WTC11 (cell line): ENCODE measurements at regions not wholly inside any gene's neighbourhood (a gene's known extent, or its start where the extent isn't known, plus 50 kb on each side); places are given as distances from the start of the nearest gene placed in this dataset.

Source experiments
- ATAC-seq: fragments of 200-7000 bp; cut with Tn5 transposase; 2 replicates; pipeline ENCODE4 v1.10.0; 2021; ENCODE audit warnings: mild to moderate bottlenecking, moderate library complexity
- CTCF ChIA-PET: fragments of 300-600 bp; sonication (Branson Sonifier 250); formaldehyde crosslinking; loops from one replicate; lab custom pipeline; 2021; ENCODE audit warnings: antibody characterized with exemption; lab: Charles Lee
- POLR2A ChIA-PET: fragments of 350-600 bp; sonication (Branson Sonifier 250); formaldehyde crosslinking; loops from one replicate; lab custom pipeline; 2021; ENCODE audit warnings: antibody characterized with exemption; lab: Charles Lee
- DNase-seq: peaks from one replicate; pipeline ENCODE4 v3.0.0; 2021; ENCODE audit warnings: low spot score
- H3K27ac Mint-ChIP-seq: 2 replicates; pipeline ENCODE4 v1.8.0; 2021; ENCODE audit warnings: mixed read lengths
- H3K27me3 Mint-ChIP-seq: 2 replicates; pipeline ENCODE4 v1.8.0; 2021; ENCODE audit warnings: low read depth, mild to moderate bottlenecking, moderate library complexity, mixed read lengths
- H3K36me3 Mint-ChIP-seq: 2 replicates; pipeline ENCODE4 v1.8.0; 2021; ENCODE audit warnings: mixed read lengths
- H3K4me1 Mint-ChIP-seq: 2 replicates; pipeline ENCODE4 v1.8.0; 2022; ENCODE audit warnings: mixed read lengths
- H3K4me3 Mint-ChIP-seq: 2 replicates; pipeline ENCODE4 v1.8.0; 2021; ENCODE audit warnings: mild to moderate bottlenecking, moderate library complexity, mixed read lengths
- H3K9me3 Mint-ChIP-seq: 2 replicates; pipeline ENCODE4 v1.8.0; 2021; ENCODE audit warnings: mixed read lengths
- AR ChIP-seq: fragments of 250-450 bp; sonication (Bioruptor Pico); IDR thresholded peaks from 2 replicates; pipeline ENCODE4 v1.9.0; 2021; ENCODE audit warnings: mild to moderate bottlenecking
- ATF3 ChIP-seq: sonication (generic); formaldehyde crosslinking; conservative IDR thresholded peaks from 2 replicates; pipeline ENCODE4 v1.8.1; 2022; ENCODE audit warnings: mild to moderate bottlenecking, missing genetic modification reagents
- ATF6 ChIP-seq: sonication (generic); formaldehyde crosslinking; IDR thresholded peaks from 2 replicates; pipeline ENCODE4 v1.8.1; 2023; ENCODE audit warnings: mild to moderate bottlenecking, missing genetic modification reagents
- CREB1 ChIP-seq: sonication (generic); formaldehyde crosslinking; IDR thresholded peaks from 2 replicates; pipeline ENCODE4 v1.8.0; 2023; ENCODE audit warnings: mild to moderate bottlenecking, missing genetic modification reagents
- CTCF ChIP-seq: fragments of 200-600 bp; IDR thresholded peaks from 2 replicates; pipeline ENCODE4 v1.8.0; 2022; ENCODE audit warnings: antibody characterized with exemption
- E2F4 ChIP-seq: sonication (generic); formaldehyde crosslinking; IDR thresholded peaks from 2 replicates; pipeline ENCODE4 v1.8.1; 2022; ENCODE audit warnings: low read depth, mild to moderate bottlenecking, moderate library complexity, missing genetic modification reagents, borderline replicate concordance
- ERG ChIP-seq: fragments of 250-450 bp; sonication (Bioruptor Pico); IDR thresholded peaks from 2 replicates; pipeline ENCODE4 v1.8.0; 2021; ENCODE audit warnings: mild to moderate bottlenecking
- ESRRA ChIP-seq: sonication (generic); formaldehyde crosslinking; IDR thresholded peaks from 2 replicates; pipeline ENCODE4 v1.8.1; 2022; ENCODE audit warnings: mild to moderate bottlenecking, missing genetic modification reagents, borderline replicate concordance
- ETV6 ChIP-seq: sonication (generic); formaldehyde crosslinking; IDR thresholded peaks from 2 replicates; pipeline ENCODE4 v1.8.1; 2022; ENCODE audit warnings: mild to moderate bottlenecking, missing genetic modification reagents
- GRHL2 ChIP-seq: fragments of 250-450 bp; sonication (Bioruptor Pico); IDR thresholded peaks from 2 replicates; pipeline ENCODE4 v1.8.0; 2022; ENCODE audit warnings: mild to moderate bottlenecking, moderate library complexity; ENCODE audit not compliant: insufficient replicate concordance, severe bottlenecking
- GTF2I ChIP-seq: fragments of 250-450 bp; sonication (Bioruptor Pico); conservative IDR thresholded peaks from 2 replicates; pipeline ENCODE4 v1.4.0; 2021; ENCODE audit warnings: mild to moderate bottlenecking
- HMGA2 ChIP-seq: fragments of 250-450 bp; sonication (Bioruptor Pico); IDR thresholded peaks from 2 replicates; pipeline ENCODE4 v1.4.0; 2021; ENCODE audit warnings: mild to moderate bottlenecking, moderate library complexity
- JAZF1 ChIP-seq: fragments of 250-450 bp; sonication (Bioruptor Pico); IDR thresholded peaks from 2 replicates; pipeline ENCODE4 v1.9.0; 2021; ENCODE audit warnings: moderate library complexity, mild to moderate bottlenecking, inconsistent platforms
- KAT7 ChIP-seq: sonication (generic); formaldehyde crosslinking; IDR thresholded peaks from 2 replicates; pipeline ENCODE4 v1.8.1; 2023; ENCODE audit warnings: missing genetic modification reagents, mild to moderate bottlenecking, borderline replicate concordance
- MXD4 ChIP-seq: fragments of 250-450 bp; sonication (Bioruptor Pico); IDR thresholded peaks from 2 replicates; pipeline ENCODE4 v1.8.0; 2021; ENCODE audit warnings: mild to moderate bottlenecking, moderate library complexity, borderline replicate concordance
- PRRX2 ChIP-seq: fragments of 250-450 bp; sonication (Bioruptor Pico); IDR thresholded peaks from 2 replicates; pipeline ENCODE4 v1.8.0; 2021; ENCODE audit warnings: mild to moderate bottlenecking
- SMAD3 ChIP-seq: sonication (generic); formaldehyde crosslinking; IDR thresholded peaks from 2 replicates; pipeline ENCODE4 v1.8.0; 2022; ENCODE audit warnings: missing genetic modification reagents, mild to moderate bottlenecking, borderline replicate concordance
- SMAD4 ChIP-seq: sonication (generic); formaldehyde crosslinking; IDR thresholded peaks from 2 replicates; pipeline ENCODE4 v1.8.0; 2022; ENCODE audit warnings: mild to moderate bottlenecking, missing genetic modification reagents
- SOX15 ChIP-seq: fragments of 250-450 bp; sonication (Bioruptor Pico); IDR thresholded peaks from 2 replicates; pipeline ENCODE4 v1.9.0; 2021; ENCODE audit warnings: mild to moderate bottlenecking
- SP1 ChIP-seq: sonication (generic); formaldehyde crosslinking; conservative IDR thresholded peaks from 2 replicates; pipeline ENCODE4 v1.8.1; 2022; ENCODE audit warnings: missing genetic modification reagents
- USF1 ChIP-seq: sonication (generic); formaldehyde crosslinking; IDR thresholded peaks from 2 replicates; pipeline ENCODE4 v1.8.0; 2022; ENCODE audit warnings: mild to moderate bottlenecking, missing genetic modification reagents
- ZBTB21 ChIP-seq: sonication (generic); formaldehyde crosslinking; IDR thresholded peaks from 2 replicates; pipeline ENCODE4 v1.8.1; 2023; ENCODE audit warnings: mild to moderate bottlenecking, missing genetic modification reagents, borderline replicate concordance
- ZNF317 ChIP-seq: sonication (generic); formaldehyde crosslinking; IDR thresholded peaks from 2 replicates; pipeline ENCODE4 v1.8.1; 2023; ENCODE audit warnings: low read depth, mild to moderate bottlenecking, moderate library complexity, missing genetic modification reagents, borderline replicate concordance
- ZNF416 ChIP-seq: fragments of 250-450 bp; sonication (Bioruptor Pico); IDR thresholded peaks from 2 replicates; pipeline ENCODE4 v1.9.0; 2021; ENCODE audit warnings: mild to moderate bottlenecking, inconsistent platforms
- ZSCAN18 ChIP-seq: fragments of 250-450 bp; sonication (Bioruptor Pico); IDR thresholded peaks from 2 replicates; pipeline ENCODE4 v2.1.2; 2022; ENCODE audit warnings: mild to moderate bottlenecking, moderate library complexity

GRCh38 chr21:24183077-24183476, 1424.2 kb downstream of the MRPL39 start:
- no peak overlapping the region for H3K4me3 Mint-ChIP-seq
- H3K36me3 Mint-ChIP-seq: peaks cover 15% of the 10 kb centered on the region
- peaks cover 50% of the 10 kb centered on the region for H3K9me3 Mint-ChIP-seq
- H3K27me3 Mint-ChIP-seq: 0 out of 2 replicates have a peak, but pooled peaks cover under 1% of the 10 kb centered on the region
- DNase-seq (no peak), ATAC-seq (no peak)
- POLR2A ChIA-PET: no interaction called here
- no peaks in the 10 kb centered on the region for H3K4me1 Mint-ChIP-seq
- TF ChIP-seq ZSCAN18 (no peak), AR (CRISPR knock-in tag) (no peak), GTF2I (CRISPR knock-in tag) (no peak), ZBTB21 (CRISPR knock-in tag) (no peak), SMAD3 (CRISPR knock-in tag) (no peak), ZNF317 (CRISPR knock-in tag) (no peak), ZNF416 (CRISPR knock-in tag) (no peak), KAT7 (CRISPR knock-in tag) (no peak), ATF6 (CRISPR knock-in tag) (no peak), ATF3 (CRISPR knock-in tag) (no peak), SMAD4 (CRISPR knock-in tag) (no peak), ESRRA (CRISPR knock-in tag) (no peak)
- TF ChIP-seq, all 79 proteins: peak for 0
- no peak overlapping the region for H3K27ac Mint-ChIP-seq
- CTCF ChIA-PET: no interaction called here

- Mint-ChIP-seq H3K4me3 (no peak overlapping the region), H3K9me3 (peaks cover 38% of the 10 kb centered on the region)
- DNase-seq: no peak
- TF ChIP-seq CREB1 (CRISPR knock-in tag) (no peak), SOX15 (CRISPR knock-in tag) (no peak), ERG (CRISPR knock-in tag) (no peak), USF1 (CRISPR knock-in tag) (no peak), PRRX2 (no peak), SP1 (no peak), GRHL2 (CRISPR knock-in tag) (no peak), JAZF1 (CRISPR knock-in tag) (no peak), MXD4 (CRISPR knock-in tag) (no peak), E2F4 (CRISPR knock-in tag) (no peak), HMGA2 (CRISPR knock-in tag) (no peak), ZBTB21 (CRISPR knock-in tag) (no peak), CTCF (no peak), ETV6 (CRISPR knock-in tag) (no peak)
These were observed 1428.2 kb downstream of the MRPL39 start for GRCh38 chr21:24179110-24179509.

More at GRCh38 chr21:24179110-24179509, 1428.2 kb downstream of the MRPL39 start:
- ATAC-seq: no peak
- H3K4me1 Mint-ChIP-seq: no peaks in the 10 kb centered on the region
- POLR2A ChIA-PET: no interaction called here
- CTCF ChIA-PET: no interaction called here
- no peaks in the 10 kb centered on the region for H3K27me3 Mint-ChIP-seq
- no peak overlapping the region for H3K27ac Mint-ChIP-seq
- H3K36me3 Mint-ChIP-seq: peaks cover 18% of the 10 kb centered on the region
